ENCODE measurements at regions not wholly inside any gene's neighbourhood (a gene's known extent, or its start where the extent isn't known, plus 50 kb on each side); places are given as distances from the start of the nearest gene placed in this dataset.

DNA sequence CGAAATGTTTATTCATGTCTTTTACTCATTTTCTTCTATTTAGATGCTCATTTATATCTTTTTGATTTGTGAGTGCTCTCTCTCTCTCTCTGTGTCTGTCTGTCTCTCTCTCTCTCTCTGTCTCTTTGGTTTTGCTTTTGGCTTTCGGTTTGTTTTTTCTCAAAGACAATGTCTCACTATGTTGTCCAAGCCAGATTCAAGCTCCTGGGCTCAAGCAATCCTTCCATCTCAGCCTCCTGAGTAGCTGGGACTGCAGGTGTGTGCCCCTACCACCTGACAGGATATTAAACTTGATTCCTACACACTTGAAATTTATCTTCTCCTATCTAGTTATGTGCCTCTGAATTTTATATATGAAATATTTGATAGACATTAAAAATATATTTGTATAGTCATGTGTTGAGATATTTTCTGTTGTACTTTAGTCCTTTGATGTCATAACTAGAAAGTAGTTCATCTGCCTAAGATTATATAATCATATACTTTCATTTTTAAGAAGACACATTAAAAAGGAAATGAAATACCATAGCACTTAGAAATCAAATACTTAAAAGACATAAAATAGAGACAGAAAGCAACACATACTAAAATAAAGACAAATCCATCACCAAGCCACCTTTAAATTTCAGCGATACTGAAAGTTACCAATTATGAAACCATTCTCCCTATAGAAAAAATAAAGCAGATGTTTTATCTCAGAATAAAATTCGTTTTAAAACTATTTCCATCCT lies 68.1 kb upstream of the SFMBT2 start:
- ATAC-seq: no peak

- ATAC-seq: no peak
These were observed 66.9 kb upstream of the SFMBT2 start for GRCh38 chr10:7477538-7478334.

DNA sequence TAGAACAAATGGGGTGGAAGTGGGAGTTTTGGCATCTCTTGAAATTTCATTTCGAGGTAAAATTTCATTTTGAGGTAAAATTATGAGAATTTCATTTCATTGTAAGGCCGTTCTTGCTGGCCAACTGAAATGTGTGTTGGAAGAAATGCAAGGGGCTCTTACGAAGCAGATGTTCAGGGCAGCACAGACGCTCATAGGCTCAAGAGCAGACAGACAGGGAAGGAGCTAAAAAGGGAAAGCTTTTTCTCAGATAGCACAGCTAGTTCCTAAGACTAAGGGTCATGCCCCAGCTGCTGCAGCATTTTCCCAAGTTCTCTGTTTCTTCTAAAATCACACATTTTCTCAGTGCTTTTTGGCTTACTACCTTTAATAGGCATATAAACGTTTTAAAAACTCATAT lies 65.1 kb upstream of the SFMBT2 start:
- ATAC-seq: no peak

DNA sequence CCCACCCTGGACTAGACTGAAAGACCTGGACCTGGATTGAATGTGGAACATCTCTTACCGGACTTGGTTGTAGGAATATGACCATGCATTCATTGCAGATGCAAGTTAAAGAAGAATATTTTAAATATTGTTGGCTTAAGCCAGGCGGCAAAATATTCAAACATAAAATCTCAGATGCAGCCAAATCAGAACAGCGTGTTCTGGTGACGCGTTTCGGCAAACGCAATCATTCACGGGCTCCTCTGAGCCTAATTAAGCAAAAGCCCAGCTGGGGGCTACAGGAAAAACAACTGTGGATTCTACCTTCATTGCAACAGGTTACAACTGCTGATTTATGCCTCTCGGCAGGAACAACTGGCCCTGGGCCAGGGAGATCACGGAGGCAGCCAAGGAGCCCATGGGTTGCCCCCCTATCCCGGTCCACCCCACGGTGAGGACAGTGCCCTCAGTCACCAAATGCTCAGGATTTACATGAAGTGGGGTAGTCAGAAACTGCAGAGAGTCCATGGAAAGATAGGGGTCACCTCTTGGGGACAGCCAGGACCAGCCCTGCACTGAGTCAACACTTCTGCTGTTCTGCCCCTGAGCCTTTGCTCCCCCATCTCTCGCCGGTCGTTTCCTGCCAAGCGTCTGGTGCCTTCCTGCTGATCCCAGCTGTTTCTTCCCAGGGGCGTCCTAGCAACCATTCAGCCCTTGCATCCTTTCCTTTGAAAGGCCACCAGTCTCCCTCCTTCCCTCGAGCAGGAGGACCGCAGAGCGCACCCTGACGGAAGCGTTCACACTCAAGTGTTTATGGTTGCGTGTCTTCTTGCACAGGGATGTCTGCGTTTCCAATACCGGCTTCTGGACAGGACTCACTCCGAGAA lies 64.4 kb upstream of the SFMBT2 start:
- no peak for ATAC-seq

GRCh38 chr10:7474388-7474787 lies 63.6 kb upstream of the SFMBT2 start:
- no peak for ATAC-seq

GRCh38 chr10:7473474-7473873 lies 62.6 kb upstream of the SFMBT2 start:
- no peak for ATAC-seq

- peak; percentile 52 for ATAC-seq
These were observed 61.0 kb upstream of the SFMBT2 start for GRCh38 chr10:7471720-7472367.

DNA sequence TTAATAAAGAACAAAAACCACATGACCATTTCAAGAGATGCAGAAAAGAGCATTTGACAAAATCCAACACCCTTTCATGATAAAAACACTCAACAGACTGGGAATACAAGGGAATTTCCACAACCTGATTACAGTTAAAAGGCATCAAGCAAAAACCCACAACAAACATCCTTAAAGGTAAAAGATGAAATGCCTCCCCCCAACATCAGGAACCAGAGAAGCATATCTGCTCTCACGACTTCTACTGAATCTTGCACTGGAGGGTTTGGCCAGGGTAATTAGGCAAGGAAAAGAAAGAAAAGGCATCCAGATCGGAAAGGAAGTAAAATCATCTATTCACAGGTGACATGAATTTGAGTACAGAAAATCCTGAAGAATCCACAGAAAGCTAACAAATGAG lies 59.5 kb upstream of the SFMBT2 start:
- no peak for ATAC-seq

- ATAC-seq: no peak
These were observed 56.3 kb upstream of the SFMBT2 start for GRCh38 chr10:7467031-7467667.

DNA sequence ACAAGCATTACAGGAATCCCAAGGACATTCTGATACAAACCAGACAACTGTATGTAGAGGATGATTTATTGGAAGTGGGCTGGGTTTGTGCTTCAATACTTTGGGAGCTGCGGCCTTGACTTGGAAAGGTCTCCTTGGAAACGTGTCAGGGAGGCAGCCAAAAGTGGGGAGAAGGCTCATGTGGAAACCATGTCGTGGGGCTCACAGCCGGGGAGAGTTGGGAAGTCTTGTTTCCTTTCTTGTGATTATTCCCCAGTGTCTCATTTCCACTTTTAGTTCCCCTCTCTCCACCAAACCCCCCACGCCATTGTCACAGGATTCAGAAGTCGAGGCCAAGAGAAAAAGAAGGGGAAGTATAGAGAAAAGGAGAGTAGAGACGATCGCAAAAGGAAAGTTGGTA lies 53.9 kb upstream of the SFMBT2 start:
- no peak for ATAC-seq

All from esophagus mucosa (tissue), 1 donor.